ENCODE measurements at regions not wholly inside any gene's neighbourhood (a gene's known extent, or its start where the extent isn't known, plus 50 kb on each side); places are given as distances from the start of the nearest gene placed in this dataset.

DNA sequence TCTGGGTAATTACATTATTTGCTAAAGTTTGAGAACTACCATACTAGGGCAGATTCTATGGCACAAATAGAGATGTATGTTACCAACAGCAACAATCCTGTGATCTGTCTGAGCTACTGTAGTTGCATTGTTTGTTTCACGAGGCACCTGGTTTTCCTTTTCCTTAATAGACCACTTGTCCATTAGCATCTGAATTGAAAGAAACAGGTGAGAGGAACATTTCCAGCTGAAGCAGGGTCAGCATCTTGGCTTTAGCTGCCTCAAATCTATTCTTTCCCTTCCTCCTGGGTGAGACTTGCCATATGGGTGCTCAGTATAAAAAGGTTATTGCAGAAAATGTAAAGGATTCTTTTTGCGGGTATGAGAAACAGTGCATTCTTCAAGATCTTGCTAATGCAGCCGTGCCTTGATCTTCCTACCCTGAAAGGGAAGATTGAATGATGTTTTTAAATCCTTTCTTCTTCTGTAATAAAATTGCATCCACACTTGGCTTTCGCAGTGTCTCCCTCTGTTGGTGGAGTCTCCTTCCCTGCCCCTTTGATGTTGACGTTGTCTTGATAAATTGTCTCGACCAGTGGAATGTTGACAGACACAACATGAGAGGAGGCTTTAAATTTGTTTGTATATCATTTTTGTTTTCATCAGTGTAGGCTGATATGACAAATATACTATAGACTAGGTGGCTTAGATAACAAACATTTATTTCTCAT is 118.0 kb upstream of the BRINP1 start:
- H3K36me3 Mint-ChIP-seq (ENCODE audit: unreplicated experiment): no peaks in the 10 kb centered on the region
- no peak overlapping the region for H3K4me3 Mint-ChIP-seq (ENCODE audit: unreplicated experiment)
- no peaks in the 10 kb centered on the region for H3K27me3 Mint-ChIP-seq (ENCODE audit: unreplicated experiment)
- no peaks in the 10 kb centered on the region for H3K9me3 Mint-ChIP-seq (ENCODE audit: unreplicated experiment)
- DNase-seq: no peak
- TF ChIP-seq, protein P1, sequence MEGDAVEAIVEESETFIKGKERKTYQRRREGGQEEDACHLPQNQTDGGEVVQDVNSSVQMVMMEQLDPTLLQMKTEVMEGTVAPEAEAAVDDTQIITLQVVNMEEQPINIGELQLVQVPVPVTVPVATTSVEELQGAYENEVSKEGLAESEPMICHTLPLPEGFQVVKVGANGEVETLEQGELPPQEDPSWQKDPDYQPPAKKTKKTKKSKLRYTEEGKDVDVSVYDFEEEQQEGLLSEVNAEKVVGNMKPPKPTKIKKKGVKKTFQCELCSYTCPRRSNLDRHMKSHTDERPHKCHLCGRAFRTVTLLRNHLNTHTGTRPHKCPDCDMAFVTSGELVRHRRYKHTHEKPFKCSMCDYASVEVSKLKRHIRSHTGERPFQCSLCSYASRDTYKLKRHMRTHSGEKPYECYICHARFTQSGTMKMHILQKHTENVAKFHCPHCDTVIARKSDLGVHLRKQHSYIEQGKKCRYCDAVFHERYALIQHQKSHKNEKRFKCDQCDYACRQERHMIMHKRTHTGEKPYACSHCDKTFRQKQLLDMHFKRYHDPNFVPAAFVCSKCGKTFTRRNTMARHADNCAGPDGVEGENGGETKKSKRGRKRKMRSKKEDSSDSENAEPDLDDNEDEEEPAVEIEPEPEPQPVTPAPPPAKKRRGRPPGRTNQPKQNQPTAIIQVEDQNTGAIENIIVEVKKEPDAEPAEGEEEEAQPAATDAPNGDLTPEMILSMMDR (IDR thresholded peaks at IDR 0.05; ENCODE audit: partially characterized antibody, unreplicated experiment): no peak
- peaks cover 4% of the 10 kb centered on the region for H3K4me1 Mint-ChIP-seq (ENCODE audit: low read depth, unreplicated experiment)
- H3K27ac Mint-ChIP-seq (ENCODE audit: unreplicated experiment): no peak overlapping the region

DNA sequence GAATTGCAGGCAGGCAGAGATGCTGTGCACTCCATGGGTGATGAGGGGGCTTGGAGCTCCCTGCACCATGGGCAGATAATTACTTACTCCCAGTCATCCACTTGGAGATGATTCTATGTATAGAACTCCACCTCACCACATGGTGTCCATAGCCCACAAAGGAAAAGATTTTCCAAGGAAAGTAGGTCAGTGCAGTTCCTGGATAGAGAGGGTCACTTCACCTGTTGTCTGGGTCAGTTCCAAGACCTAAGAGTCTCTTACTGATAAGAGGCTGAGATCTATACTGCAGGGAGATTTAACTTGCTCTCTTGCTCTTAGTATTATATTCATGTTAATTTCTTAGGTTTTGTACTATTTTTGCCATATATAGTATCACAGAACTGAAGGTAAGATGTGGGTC is 113.9 kb upstream of the BRINP1 start:
- Mint-ChIP-seq H3K27me3 (ENCODE audit: unreplicated experiment) (no peaks in the 10 kb centered on the region), H3K27ac (ENCODE audit: unreplicated experiment) (no peak overlapping the region), H3K4me3 (ENCODE audit: unreplicated experiment) (no peak overlapping the region), H3K4me1 (ENCODE audit: low read depth, unreplicated experiment) (peaks cover 4% of the 10 kb centered on the region), H3K36me3 (ENCODE audit: unreplicated experiment) (no peaks in the 10 kb centered on the region), H3K9me3 (ENCODE audit: unreplicated experiment) (no peaks in the 10 kb centered on the region)
- DNase-seq: no peak
- TF ChIP-seq, protein P1 (IDR thresholded peaks at IDR 0.05; ENCODE audit: partially characterized antibody, unreplicated experiment): no peak

DNA sequence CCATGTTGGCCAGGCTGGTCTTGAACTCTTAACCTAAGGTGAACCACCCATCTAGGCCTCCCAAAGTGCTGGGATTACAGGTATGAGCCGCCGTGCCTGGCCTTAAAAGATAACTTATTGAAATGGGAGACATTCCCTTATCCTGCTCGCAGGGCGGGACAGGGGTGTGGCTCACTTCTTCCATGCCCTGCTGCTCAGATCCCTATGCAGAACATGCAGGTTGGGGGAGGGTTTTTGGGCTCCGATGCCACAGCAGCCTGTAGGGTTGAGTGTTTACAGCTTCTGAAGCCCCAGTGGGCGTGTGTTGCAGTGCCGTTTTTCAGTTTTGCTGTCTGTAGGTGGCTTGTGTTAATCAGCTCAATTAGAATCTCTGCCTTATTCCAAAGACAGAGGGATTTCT is 108.0 kb upstream of the BRINP1 start:
- H3K27ac Mint-ChIP-seq (ENCODE audit: unreplicated experiment): no peak overlapping the region

DNA sequence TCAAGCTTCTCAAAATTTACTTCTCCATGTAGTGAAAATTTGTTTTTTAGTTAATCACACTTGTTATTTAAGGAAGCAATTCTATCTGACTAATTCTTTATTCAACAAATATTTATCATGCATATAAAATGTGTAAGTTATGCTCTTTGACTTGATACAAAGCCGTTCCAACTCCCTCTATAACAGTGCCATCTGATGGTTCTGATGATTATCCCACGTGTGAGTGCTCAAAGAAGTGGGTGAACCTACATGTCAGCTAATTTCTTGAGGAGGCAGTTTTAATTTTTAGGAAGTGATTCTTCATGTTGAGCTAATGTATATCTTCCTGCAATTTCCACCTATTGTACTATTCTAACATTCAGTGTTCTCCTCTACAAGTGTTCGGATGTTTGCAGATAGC is 88.8 kb upstream of the BRINP1 start:
- Mint-ChIP-seq H3K9me3 (ENCODE audit: unreplicated experiment) (no peaks in the 10 kb centered on the region), H3K27me3 (ENCODE audit: unreplicated experiment) (peaks cover 3% of the 10 kb centered on the region), H3K4me3 (ENCODE audit: unreplicated experiment) (no peak overlapping the region), H3K36me3 (ENCODE audit: unreplicated experiment) (peaks cover 3% of the 10 kb centered on the region), H3K4me1 (ENCODE audit: low read depth, unreplicated experiment) (peaks cover 22% of the 10 kb centered on the region), H3K27ac (ENCODE audit: unreplicated experiment) (no peak overlapping the region)
- DNase-seq: no peak
- TF ChIP-seq, protein P1 (IDR thresholded peaks at IDR 0.05; ENCODE audit: partially characterized antibody, unreplicated experiment): no peak

More for the DNA sequence above, 108.0 kb upstream of the BRINP1 start:
- TF ChIP-seq, protein P1 (IDR thresholded peaks at IDR 0.05; ENCODE audit: partially characterized antibody, unreplicated experiment): no peak
- H3K4me1 Mint-ChIP-seq (ENCODE audit: low read depth, unreplicated experiment): no peaks in the 10 kb centered on the region
- H3K27me3 Mint-ChIP-seq (ENCODE audit: unreplicated experiment): no peaks in the 10 kb centered on the region
- no peak for DNase-seq
- no peaks in the 10 kb centered on the region for H3K36me3 Mint-ChIP-seq (ENCODE audit: unreplicated experiment)
- no peaks in the 10 kb centered on the region for H3K9me3 Mint-ChIP-seq (ENCODE audit: unreplicated experiment)
- H3K4me3 Mint-ChIP-seq (ENCODE audit: unreplicated experiment): no peak overlapping the region

DNA sequence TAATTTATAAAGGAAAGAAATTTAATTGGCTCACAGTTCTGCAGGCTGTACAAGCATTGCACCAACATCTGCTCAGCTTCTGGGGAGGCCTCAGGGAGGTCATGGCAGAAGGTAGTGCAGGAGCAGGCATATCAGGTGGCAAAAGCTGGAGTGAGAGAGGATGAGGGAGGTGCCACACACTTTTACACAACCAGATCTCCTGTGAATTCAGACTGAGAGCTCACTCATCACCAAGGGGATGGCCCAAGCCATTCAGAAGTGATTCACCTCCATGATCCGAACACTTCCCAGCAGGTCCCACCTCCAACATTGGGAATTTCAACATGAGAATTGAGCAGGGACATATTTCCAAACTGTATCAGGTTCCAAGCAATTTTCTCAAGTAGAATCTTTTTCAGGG is 84.7 kb upstream of the BRINP1 start:
- peaks cover 3% of the 10 kb centered on the region for H3K27me3 Mint-ChIP-seq (ENCODE audit: unreplicated experiment)
- TF ChIP-seq, protein P1 (IDR thresholded peaks at IDR 0.05; ENCODE audit: partially characterized antibody, unreplicated experiment): no peak
- peaks cover 3% of the 10 kb centered on the region for H3K36me3 Mint-ChIP-seq (ENCODE audit: unreplicated experiment)
- H3K4me3 Mint-ChIP-seq (ENCODE audit: unreplicated experiment): no peak overlapping the region
- no peak for DNase-seq
- no peaks in the 10 kb centered on the region for H3K9me3 Mint-ChIP-seq (ENCODE audit: unreplicated experiment)
- H3K4me1 Mint-ChIP-seq (ENCODE audit: low read depth, unreplicated experiment): peaks cover 17% of the 10 kb centered on the region
- H3K27ac Mint-ChIP-seq (ENCODE audit: unreplicated experiment): no peak overlapping the region

All from glutamatergic neuron (in vitro differentiated cells).